GM18951 (cell line): ENCODE measurements at regions not wholly inside any gene's neighbourhood (a gene's known extent, or its start where the extent isn't known, plus 50 kb on each side); places are given as distances from the start of the nearest gene placed in this dataset.

Experiments used
- POLR2A ChIP-seq: IDR thresholded peaks from 4 replicates; pipeline ENCODE4 v1.6.1; 2011; ENCODE audit warnings: mild to moderate bottlenecking; ENCODE audit not compliant: insufficient read length, insufficient read depth; ENCODE audit errors: extremely low read depth
- in situ Hi-C: fragments of 300-500 bp; cut with MboI; formaldehyde crosslinking; loops from one replicate; pipeline ENCODE4 v1.12.0; 2022; ENCODE audit warnings: low sequenced_read_pairs, mixed read lengths, inconsistent platforms; ENCODE audit not compliant: unreplicated experiment

- TF ChIP-seq POLR2A = no peak
- in situ Hi-C loops = no loop called here
Measured at GRCh38 chr20:24817351-24817750, 131.7 kb upstream of the CST7 start.

GRCh38 chr20:24818056-24818455 is 131.0 kb upstream of the CST7 start:
- in situ Hi-C loops = no loop called here
- TF ChIP-seq POLR2A = no peak

GRCh38 chr20:24819331-24819965 is 129.6 kb upstream of the CST7 start:
- TF ChIP-seq POLR2A = no peak
- in situ Hi-C loops = no loop called here

- in situ Hi-C loops = no loop called here
- TF ChIP-seq POLR2A = no peak
Measured at GRCh38 chr20:24820345-24820744, 128.7 kb upstream of the CST7 start.

GRCh38 chr20:24821391-24821790 is 127.7 kb upstream of the CST7 start:
- TF ChIP-seq POLR2A = no peak
- in situ Hi-C loops = no loop called here

GRCh38 chr20:24823176-24823784 is 125.8 kb upstream of the CST7 start:
- in situ Hi-C loops = no loop called here
- no peak for TF ChIP-seq POLR2A

- in situ Hi-C loops = no loop called here
- no peak for TF ChIP-seq POLR2A
Measured at GRCh38 chr20:24823989-24824693, 124.9 kb upstream of the CST7 start.

GRCh38 chr20:24825591-24825990 is 123.5 kb upstream of the CST7 start:
- in situ Hi-C loops = no loop called here

GRCh38 chr20:24827603-24828295 is 121.3 kb upstream of the CST7 start:
- in situ Hi-C loops = no loop called here
- TF ChIP-seq POLR2A = no peak

More at GRCh38 chr20:24825591-24825990, 123.5 kb upstream of the CST7 start:
- TF ChIP-seq POLR2A = no peak

GRCh38 chr20:24828992-24829648 is 119.9 kb upstream of the CST7 start:
- in situ Hi-C loops = no loop called here
- TF ChIP-seq POLR2A = no peak

- TF ChIP-seq POLR2A = no peak
- in situ Hi-C loops = loop anchor here (10.0 kb wide), 1 partner anchor 85 kb away; no protein-coding TSS in a partner anchor
Measured at GRCh38 chr20:24829649-24830370, 119.3 kb upstream of the CST7 start.

- in situ Hi-C loops = loop anchor here (10.0 kb wide), 1 partner anchor 84 kb away; no protein-coding TSS in a partner anchor
- no peak for TF ChIP-seq POLR2A
Measured at GRCh38 chr20:24830649-24831048, 118.4 kb upstream of the CST7 start.

- TF ChIP-seq POLR2A = no peak
- in situ Hi-C loops = loop anchor here (10.0 kb wide), 1 partner anchor 84 kb away; no protein-coding TSS in a partner anchor
Measured at GRCh38 chr20:24831232-24831631, 117.8 kb upstream of the CST7 start.
